Upper lobe of left lung (tissue), 6 donors: ENCODE measurements at regions not wholly inside any gene's neighbourhood (a gene's known extent, or its start where the extent isn't known, plus 50 kb on each side); places are given as distances from the start of the nearest gene placed in this dataset.
"Not testable (repeated sequence)": the region's sequence is repeated elsewhere in the genome, so short reads cannot be mapped to it uniquely, and the experiment has no call there.

Experiments used
- ATAC-seq, 2 donors: fragments of 200-7000 bp; cut with Tn5 transposase; one replicate each; pipeline ENCODE4 v1.9.1; 2022; ENCODE audit warnings: mild to moderate bottlenecking in 2 of 2, moderate library complexity in 2 of 2; ENCODE audit not compliant: low FRiP score in 2 of 2
- DNase-seq, 2 donors: peaks; one replicate each; pipeline ENCODE4 v3.0.0-alpha.2; 2019 to 2020
- H3K27ac ChIP-seq, 4 donors: fragments of 200-600 bp; sonication (generic); one replicate each; pipeline ENCODE4 v1.5.1; 2016 to 2019
- H3K27me3 ChIP-seq, 4 donors: fragments of 200-600 bp; sonication (generic); one replicate each; pipeline ENCODE4 v1.5.1; 2017 to 2019
- H3K36me3 ChIP-seq, 4 donors: fragments of 200-600 bp; sonication (generic); one replicate each; pipeline ENCODE4 v1.5.1; 2016 to 2019
- H3K4me1 ChIP-seq, 4 donors: fragments of 200-600 bp; sonication (generic); one replicate each; pipeline ENCODE4 v1.5.1; 2018 to 2019
- H3K4me3 ChIP-seq, 4 donors: fragments of 200-600 bp; sonication (generic); one replicate each; pipeline ENCODE4 v1.5.1; 2017 to 2019; ENCODE audit warnings: mild to moderate bottlenecking in 2 of 4, moderate library complexity in 1 of 4
- H3K9me3 ChIP-seq, 4 donors: fragments of 200-600 bp; sonication (generic); one replicate each; pipeline ENCODE4 v1.5.1; 2018 to 2019
- CTCF ChIP-seq, 6 experiments: fragments of 450-650 bp in 4 of 6; fragments of 200-600 bp in 2 of 6; sonication (generic) in 2 of 6; IDR thresholded peaks; one replicate each; pipeline ENCODE4 v1.5.1; 2016 to 2019; ENCODE audit warnings: antibody characterized with exemption in 6 of 6
- EP300 ChIP-seq, 4 donors: sonication (generic); formaldehyde crosslinking; IDR thresholded peaks; one replicate each; pipeline ENCODE4 v1.5.1; 2017; ENCODE audit warnings: antibody characterized with exemption in 4 of 4, control low read depth in 2 of 4
- POLR2A ChIP-seq, 4 donors: fragments of 450-650 bp; IDR thresholded peaks; one replicate each; pipeline ENCODE4 v1.5.1; 2016 to 2017; ENCODE audit warnings: antibody characterized with exemption in 4 of 4, mild to moderate bottlenecking in 2 of 4
- POLR2AphosphoS5 ChIP-seq, 2 donors: sonication (generic); formaldehyde crosslinking; IDR thresholded peaks; one replicate each; pipeline ENCODE4 v1.5.1; 2017; ENCODE audit warnings: antibody characterized with exemption in 2 of 2
- WGBS, 2 donors: methylation state at CpG; one replicate each; pipeline ENCODE4 v1.1.5; 2017 to 2018; 5-methylcytosine and 5-hydroxymethylcytosine counted together
- donor health status: DM: no; HTN: no; CAD: no; lungs with moderate emphysema.
- donor health status: DM: no; HTN: yes; CAD: no; lungs with severe emphysema.

DNA sequence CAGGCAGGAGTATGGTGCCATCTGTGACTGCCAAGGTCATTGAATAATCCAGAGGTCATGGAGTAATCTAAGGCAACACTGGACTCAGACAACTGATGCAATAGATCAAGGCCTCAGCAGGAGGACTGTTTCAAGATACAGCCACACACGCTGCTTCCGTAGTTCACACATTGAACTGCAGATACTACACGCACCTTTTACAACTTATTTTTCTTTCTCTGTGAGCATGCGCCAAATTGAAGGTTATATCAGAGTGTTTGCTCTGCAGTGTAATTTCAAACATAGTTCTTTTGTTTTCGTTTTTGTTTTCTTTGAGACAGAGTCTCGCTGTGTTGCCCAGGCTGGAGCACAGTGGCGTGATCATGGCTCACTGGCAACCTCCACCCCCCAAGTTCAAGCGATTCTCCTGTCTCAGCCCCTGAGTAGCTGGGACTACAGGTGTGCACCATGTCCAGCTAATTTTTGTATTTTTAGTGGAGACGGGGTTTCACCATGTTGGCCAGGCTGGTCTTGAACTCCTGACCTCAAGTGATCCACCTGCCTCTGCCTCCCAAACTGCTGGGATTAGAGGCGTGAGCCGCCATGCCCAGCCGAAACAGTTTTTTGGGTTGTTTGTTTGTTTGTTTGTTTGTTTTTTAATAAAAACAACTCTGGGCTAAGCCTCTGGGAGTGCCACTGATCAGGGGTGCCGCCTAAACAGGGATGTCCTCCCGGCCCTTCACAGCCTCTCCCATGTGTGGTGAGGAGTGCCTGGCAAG, 96.6 kb upstream of the NAA20 start:
- TF ChIP-seq EP300 (IDR thresholded peaks at IDR 0.05) (no peak), CTCF (IDR thresholded peaks at IDR 0.05) (no peak), POLR2AphosphoS5 (IDR thresholded peaks at IDR 0.05) (peak; percentile 18 to 30), POLR2A (IDR thresholded peaks at IDR 0.05) (no peak)
- DNase-seq (no peak), ATAC-seq (no peak)
- H3K36me3 ChIP-seq, result peaks cover 0 to 6% (median 0%) of the 10 kb centered on the region in 4 donors
- no peaks in the 10 kb centered on the region for H3K27me3 ChIP-seq
- H3K4me3 ChIP-seq, result no peak overlapping the region
- no peaks in the 10 kb centered on the region for H3K9me3 ChIP-seq
- 83 to 91% methylated on average over 14 of the region's 14 CpGs for WGBS, 2 donors
- peaks cover 45 to 64% (median 58%) of the 10 kb centered on the region in 4 donors for H3K4me1 ChIP-seq
- H3K27ac ChIP-seq, result peak overlapping the region; percentile 54 to 79 (median 64)

- H3K4me1 ChIP-seq, result peaks cover 38 to 63% (median 55%) of the 10 kb centered on the region in 4 donors
- H3K4me3 ChIP-seq, result no peak overlapping the region
- peak overlapping the region; percentile 54 to 79 (median 64) for H3K27ac ChIP-seq
- TF ChIP-seq EP300 (IDR thresholded peaks at IDR 0.05), result no peak
- peak in 1 of 4 donors; percentile 59 for TF ChIP-seq POLR2A (IDR thresholded peaks at IDR 0.05)
- TF ChIP-seq POLR2AphosphoS5 (IDR thresholded peaks at IDR 0.05), result no peak
- TF ChIP-seq CTCF (IDR thresholded peaks at IDR 0.05), result no peak
- WGBS, 2 donors, result 50 to 53% methylated on average over 13 to 14 of the region's 14 CpGs
- H3K36me3 ChIP-seq, result no peaks in the 10 kb centered on the region
- H3K27me3 ChIP-seq, result no peaks in the 10 kb centered on the region
- DNase-seq, result peak in 1 of 2 donors; percentile 44
- no peaks in the 10 kb centered on the region for H3K9me3 ChIP-seq
- peak; percentile 17 to 76 for ATAC-seq
Measured at GRCh38 chr20:19921284-19921793, 95.8 kb upstream of the NAA20 start.

GRCh38 chr20:19921829-19922228, 95.3 kb upstream of the NAA20 start:
- not testable (repeated sequence) for H3K4me3 ChIP-seq, H3K36me3 ChIP-seq, H3K27me3 ChIP-seq, H3K9me3 ChIP-seq, ATAC-seq, DNase-seq
- H3K27ac ChIP-seq, result peak overlapping the region; percentile 54 to 79 (median 64)
- WGBS, 2 donors, result 75 to 93% methylated on average over 4 to 9 of the region's 9 CpGs
- H3K4me1 ChIP-seq, result peaks cover 36 to 63% (median 55%) of the 10 kb centered on the region in 4 donors

GRCh38 chr20:19922716-19923115, 94.4 kb upstream of the NAA20 start:
- Histone ChIP-seq H3K9me3 (no peaks in the 10 kb centered on the region), H3K4me1 (peaks cover 36 to 65% (median 56%) of the 10 kb centered on the region in 4 donors), H3K27me3 (no peaks in the 10 kb centered on the region), H3K4me3 (no peak overlapping the region), H3K27ac (peak overlapping the region in 2 of 4 donors; percentile 2 to 79), H3K36me3 (no peaks in the 10 kb centered on the region)
- ATAC-seq, result no peak
- DNase-seq, result no peak
- TF ChIP-seq CTCF (IDR thresholded peaks at IDR 0.05) (no peak), POLR2A (IDR thresholded peaks at IDR 0.05) (no peak), POLR2AphosphoS5 (IDR thresholded peaks at IDR 0.05) (no peak), EP300 (IDR thresholded peaks at IDR 0.05) (no peak)
- 63 to 71% methylated on average over 7 of the region's 7 CpGs for WGBS, 2 donors

GRCh38 chr20:19923762-19924161, 93.4 kb upstream of the NAA20 start:
- Histone ChIP-seq H3K27ac (no peak overlapping the region), H3K9me3 (no peaks in the 10 kb centered on the region), H3K4me3 (no peak overlapping the region), H3K4me1 (peaks cover 39 to 74% (median 59%) of the 10 kb centered on the region in 4 donors), H3K27me3 (no peaks in the 10 kb centered on the region), H3K36me3 (no peaks in the 10 kb centered on the region)
- TF ChIP-seq CTCF (IDR thresholded peaks at IDR 0.05), result no peak
- TF ChIP-seq POLR2A (IDR thresholded peaks at IDR 0.05), result no peak
- no peak for TF ChIP-seq EP300 (IDR thresholded peaks at IDR 0.05)
- TF ChIP-seq POLR2AphosphoS5 (IDR thresholded peaks at IDR 0.05), result no peak
- DNase-seq, result no peak
- no peak for ATAC-seq
- 63 to 72% methylated on average over 3 of the region's 3 CpGs for WGBS, 2 donors
